ENCODE measurements at regions not wholly inside any gene's neighbourhood (a gene's known extent, or its start where the extent isn't known, plus 50 kb on each side); places are given as distances from the start of the nearest gene placed in this dataset.

- DNase-seq = no peak
Measured at GRCh38 chr3:72427624-72428023, 420.6 kb downstream of the SHQ1 start.

- DNase-seq = no peak
Measured at GRCh38 chr3:72426618-72427397, 421.4 kb downstream of the SHQ1 start.

- DNase-seq = no peak
Measured at GRCh38 chr3:72423643-72424042, 424.6 kb downstream of the SHQ1 start.

- DNase-seq = no peak
Measured at GRCh38 chr3:72421786-72422185, 426.5 kb downstream of the SHQ1 start.

- DNase-seq = no peak
Measured at GRCh38 chr3:72421126-72421525, 427.1 kb downstream of the SHQ1 start.

- no peak for DNase-seq
Measured at GRCh38 chr3:72418856-72419255, 429.4 kb downstream of the SHQ1 start.

- no peak for DNase-seq
Measured at GRCh38 chr3:72418244-72418643, 430.0 kb downstream of the SHQ1 start.

- no peak for DNase-seq
Measured at GRCh38 chr3:72414481-72415016, 433.7 kb downstream of the SHQ1 start.

- no peak for DNase-seq
Measured at GRCh38 chr3:72413228-72413627, 435.0 kb downstream of the SHQ1 start.

- DNase-seq = no peak
Measured at GRCh38 chr3:72412340-72412956, 435.8 kb downstream of the SHQ1 start.

GRCh38 chr3:72411843-72412242 is 436.4 kb downstream of the SHQ1 start:
- no peak for DNase-seq

- no peak for DNase-seq
Measured at GRCh38 chr3:72411126-72411525, 437.1 kb downstream of the SHQ1 start.

GRCh38 chr3:72408983-72409779 is 439.1 kb downstream of the SHQ1 start:
- DNase-seq = no peak

- no peak for DNase-seq
Measured at GRCh38 chr3:72407766-72408165, 440.5 kb downstream of the SHQ1 start.

GRCh38 chr3:72405943-72406566 is 442.2 kb downstream of the SHQ1 start:
- DNase-seq = no peak

- DNase-seq = no peak
Measured at GRCh38 chr3:72401005-72401545, 447.2 kb downstream of the SHQ1 start.

- DNase-seq = no peak
Measured at GRCh38 chr3:72398781-72399180, 449.5 kb downstream of the SHQ1 start.

GRCh38 chr3:72397586-72397985 is 450.7 kb downstream of the SHQ1 start:
- no peak for DNase-seq

GRCh38 chr3:72396899-72397298 is 451.3 kb downstream of the SHQ1 start:
- DNase-seq = no peak

- DNase-seq = no peak
Measured at GRCh38 chr3:72395776-72396311, 452.4 kb downstream of the SHQ1 start.

GRCh38 chr3:72393455-72393854 is 454.8 kb downstream of the SHQ1 start:
- DNase-seq = no peak

GRCh38 chr3:72391659-72392058 is 456.6 kb downstream of the SHQ1 start:
- no peak for DNase-seq

GRCh38 chr3:72390841-72391240 is 457.4 kb downstream of the SHQ1 start:
- DNase-seq = no peak
